ENCODE measurements at regions not wholly inside any gene's neighbourhood (a gene's known extent, or its start where the extent isn't known, plus 50 kb on each side); places are given as distances from the start of the nearest gene placed in this dataset.

GRCh38 chr9:90052366-90052765, 447.6 kb downstream of the GADD45G start:
- TF ChIP-seq SUZ12 (IDR thresholded peaks at IDR 0.05; ENCODE audit: unreplicated experiment) (no peak), LARP7 (IDR thresholded peaks at IDR 0.05) (no peak), SMAD1 (IDR thresholded peaks at IDR 0.05; ENCODE audit: low read depth, partially characterized antibody) (no peak), TBL1XR1 (IDR thresholded peaks at IDR 0.05; ENCODE audit: low read depth, low read length) (no peak), RFX5 (IDR thresholded peaks at IDR 0.05; ENCODE audit: low read depth, low read length) (no peak), POLR2AphosphoS5 (IDR thresholded peaks at IDR 0.05; ENCODE audit: low read length) (no peak), FOS (IDR thresholded peaks at IDR 0.05; ENCODE audit: borderline replicate concordance, extremely low read depth, insufficient read length) (no peak), HSF1 (IDR thresholded peaks at IDR 0.05; ENCODE audit: low read depth, low read length) (no peak), NKRF (conservative IDR thresholded peaks at IDR 0.05) (no peak), CREB1 (IDR thresholded peaks at IDR 0.05; ENCODE audit: low read depth) (no peak), ATF3 (IDR thresholded peaks at IDR 0.05; ENCODE audit: borderline replicate concordance, extremely low read depth, low read depth, low read length) (no peak), KLF5 (IDR thresholded peaks at IDR 0.05; ENCODE audit: partially characterized antibody) (no peak), IKZF1 (conservative IDR thresholded peaks at IDR 0.05) (no peak), JUND (IDR thresholded peaks at IDR 0.05; ENCODE audit: low read depth, low read length) (no peak), MAX (IDR thresholded peaks at IDR 0.05; ENCODE audit: low read depth, low read length) (no peak), IKZF2 (IDR thresholded peaks at IDR 0.05) (no peak), KAT2A (conservative IDR thresholded peaks at IDR 0.05; ENCODE audit: control insufficient read depth, low read depth, low read length) (no peak), ASH2L (IDR thresholded peaks at IDR 0.05; ENCODE audit: borderline replicate concordance, low read depth) (no peak), YY1 (IDR thresholded peaks at IDR 0.05; ENCODE audit: low read depth, low read length) (no peak), DPF2 (IDR thresholded peaks at IDR 0.05) (no peak)
- intact Hi-C loops (cut with micrococcal nuclease; ENCODE audit: unreplicated experiment) (no loop called here), in situ Hi-C loops (cut with MboI) (no loop called here)
- ATAC-seq (no peak), DNase-seq (ENCODE audit: low read depth, low spot score) (no peak), FAIRE-seq (no peak)
- H3K4me1 ChIP-seq (ENCODE audit: control insufficient read depth, insufficient read depth, low read length), result no peaks in the 10 kb centered on the region
- no peak overlapping the region for H2AFZ ChIP-seq (ENCODE audit: control insufficient read depth, low read depth, low read length)
- H4K20me1 ChIP-seq (ENCODE audit: control insufficient read depth, insufficient read depth), result no peaks in the 10 kb centered on the region
- ChIA-PET SMC1A (ENCODE audit: uncharacterized antibody, unreplicated experiment) (interaction anchor here (0.8 to 1.5 kb wide), 3 partner anchors 36 to 454 kb away, joined by 3 to 5 read pairs (median 3); no protein-coding TSS in a partner anchor), POLR2A (no interaction called here), CTCF (interaction anchor here (0.8 to 1.2 kb wide), 5 partner anchors 9 to 53 kb away, joined by 3 to 4 read pairs (median 3); no protein-coding TSS in a partner anchor), RAD21 (ENCODE audit: unreplicated experiment) (interaction anchor here (1.1 kb wide), 1 partner anchor 449 kb away, joined by 3 read pairs; no protein-coding TSS in a partner anchor)
- no peaks in the 10 kb centered on the region for H3K36me3 ChIP-seq (ENCODE audit: control insufficient read depth in 2 of 2, insufficient read depth in 2 of 2, low read length in 1 of 2)
- H3K27ac ChIP-seq (ENCODE audit: control insufficient read depth, insufficient read depth), result no peak overlapping the region
- H3K79me2 ChIP-seq (ENCODE audit: control insufficient read depth, insufficient read depth, low read length), result no peaks in the 10 kb centered on the region
- no peaks in the 10 kb centered on the region; a peak in 2 of 4 replicates for H3K27me3 ChIP-seq (replicated peaks in 1 of 2; ENCODE audit: control insufficient read depth in 2 of 2, insufficient read depth in 2 of 2, low read length in 1 of 2)
- H3K4me2 ChIP-seq (ENCODE audit: control insufficient read depth, insufficient read depth), result no peak overlapping the region
- no peak overlapping the region for H3K9ac ChIP-seq (ENCODE audit: control insufficient read depth, insufficient read depth, low read length)
- no peaks in the 10 kb centered on the region for H3K9me3 ChIP-seq (replicated peaks; ENCODE audit: control insufficient read depth, insufficient read depth, low read length)
- H3K4me3 ChIP-seq, result no peak overlapping the region
- no TSS peak for BruUV-seq (replicated peaks)
